HepG2 (cell line): ENCODE measurements at regions not wholly inside any gene's neighbourhood (a gene's known extent, or its start where the extent isn't known, plus 50 kb on each side); places are given as distances from the start of the nearest gene placed in this dataset.

Experiments
- CREB1 ChIP-seq, 2 experiments: fragments of 450-650 bp in 1 of 2; IDR thresholded peaks; 2 replicates each; pipeline ENCODE4 v1.6.1; 2016 to 2017; ENCODE audit warnings: control low read depth in 1 of 2, mild to moderate bottlenecking in 1 of 2, missing compliant biosample characterization in 1 of 2, missing genetic modification characterization in 1 of 2
- HDAC2 ChIP-seq: sonication (generic); formaldehyde crosslinking; IDR thresholded peaks from 2 replicates; pipeline ENCODE4 v1.4.0; 2020; ENCODE audit warnings: missing genetic modification reagents
- KDM2A ChIP-seq: sonication (generic); formaldehyde crosslinking; IDR thresholded peaks from 2 replicates; pipeline ENCODE4 v1.4.0; 2020; ENCODE audit warnings: low read depth, missing genetic modification reagents, borderline replicate concordance
- ZNF382 ChIP-seq: sonication (generic); formaldehyde crosslinking; IDR thresholded peaks from 2 replicates; pipeline ENCODE4 v1.5.0; 2020; ENCODE audit warnings: missing genetic modification reagents, mild to moderate bottlenecking, borderline replicate concordance
- TF ChIP-seq, protein P1 (sequence below): sonication (generic); formaldehyde crosslinking; IDR thresholded peaks from 2 replicates; pipeline ENCODE4 v1.4.0; 2020; ENCODE audit warnings: missing genetic modification reagents

DNA sequence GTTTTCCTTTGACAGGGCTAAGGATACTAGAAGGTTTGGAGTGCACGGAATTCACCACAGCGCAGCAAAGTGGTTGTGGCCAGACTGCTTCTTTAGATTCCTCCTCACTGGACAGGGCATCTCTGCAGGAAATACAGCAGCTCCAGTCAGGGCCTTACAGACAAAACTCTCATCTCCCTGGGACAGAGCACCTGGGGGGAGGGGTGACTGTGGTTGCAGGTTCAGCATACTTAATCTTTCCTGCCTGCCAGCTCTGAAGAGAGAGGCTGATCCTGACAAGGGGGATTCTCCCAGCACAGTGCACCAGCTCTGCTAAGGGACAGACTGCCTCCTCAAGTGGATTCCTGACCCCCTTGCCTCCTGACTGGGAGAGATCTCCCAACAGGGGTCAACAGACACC lies 1257.9 kb downstream of the NXPH1 start:
- TF ChIP-seq KDM2A (no peak), CREB1 (IDR thresholded peaks at IDR 0.05) (no peak), CREB1 (CRISPR knock-in tag; IDR thresholded peaks at IDR 0.05) (no peak), ZNF382 (no peak), HDAC2 (no peak)
- TF ChIP-seq, protein P1, sequence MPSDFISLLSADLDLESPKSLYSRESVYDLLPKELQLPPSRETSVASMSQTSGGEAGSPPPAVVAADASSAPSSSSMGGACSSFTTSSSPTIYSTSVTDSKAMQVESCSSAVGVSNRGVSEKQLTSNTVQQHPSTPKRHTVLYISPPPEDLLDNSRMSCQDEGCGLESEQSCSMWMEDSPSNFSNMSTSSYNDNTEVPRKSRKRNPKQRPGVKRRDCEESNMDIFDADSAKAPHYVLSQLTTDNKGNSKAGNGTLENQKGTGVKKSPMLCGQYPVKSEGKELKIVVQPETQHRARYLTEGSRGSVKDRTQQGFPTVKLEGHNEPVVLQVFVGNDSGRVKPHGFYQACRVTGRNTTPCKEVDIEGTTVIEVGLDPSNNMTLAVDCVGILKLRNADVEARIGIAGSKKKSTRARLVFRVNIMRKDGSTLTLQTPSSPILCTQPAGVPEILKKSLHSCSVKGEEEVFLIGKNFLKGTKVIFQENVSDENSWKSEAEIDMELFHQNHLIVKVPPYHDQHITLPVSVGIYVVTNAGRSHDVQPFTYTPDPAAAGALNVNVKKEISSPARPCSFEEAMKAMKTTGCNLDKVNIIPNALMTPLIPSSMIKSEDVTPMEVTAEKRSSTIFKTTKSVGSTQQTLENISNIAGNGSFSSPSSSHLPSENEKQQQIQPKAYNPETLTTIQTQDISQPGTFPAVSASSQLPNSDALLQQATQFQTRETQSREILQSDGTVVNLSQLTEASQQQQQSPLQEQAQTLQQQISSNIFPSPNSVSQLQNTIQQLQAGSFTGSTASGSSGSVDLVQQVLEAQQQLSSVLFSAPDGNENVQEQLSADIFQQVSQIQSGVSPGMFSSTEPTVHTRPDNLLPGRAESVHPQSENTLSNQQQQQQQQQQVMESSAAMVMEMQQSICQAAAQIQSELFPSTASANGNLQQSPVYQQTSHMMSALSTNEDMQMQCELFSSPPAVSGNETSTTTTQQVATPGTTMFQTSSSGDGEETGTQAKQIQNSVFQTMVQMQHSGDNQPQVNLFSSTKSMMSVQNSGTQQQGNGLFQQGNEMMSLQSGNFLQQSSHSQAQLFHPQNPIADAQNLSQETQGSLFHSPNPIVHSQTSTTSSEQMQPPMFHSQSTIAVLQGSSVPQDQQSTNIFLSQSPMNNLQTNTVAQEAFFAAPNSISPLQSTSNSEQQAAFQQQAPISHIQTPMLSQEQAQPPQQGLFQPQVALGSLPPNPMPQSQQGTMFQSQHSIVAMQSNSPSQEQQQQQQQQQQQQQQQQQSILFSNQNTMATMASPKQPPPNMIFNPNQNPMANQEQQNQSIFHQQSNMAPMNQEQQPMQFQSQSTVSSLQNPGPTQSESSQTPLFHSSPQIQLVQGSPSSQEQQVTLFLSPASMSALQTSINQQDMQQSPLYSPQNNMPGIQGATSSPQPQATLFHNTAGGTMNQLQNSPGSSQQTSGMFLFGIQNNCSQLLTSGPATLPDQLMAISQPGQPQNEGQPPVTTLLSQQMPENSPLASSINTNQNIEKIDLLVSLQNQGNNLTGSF (CRISPR knock-in tag), result no peak
